Transverse colon (tissue), 4 donors: ENCODE measurements at regions not wholly inside any gene's neighbourhood (a gene's known extent, or its start where the extent isn't known, plus 50 kb on each side); places are given as distances from the start of the nearest gene placed in this dataset.

ENCODE experiments used
- POLR2A ChIP-seq: fragments of 450-650 bp; IDR thresholded peaks from one replicate; pipeline ENCODE4 v1.6.1; 2016; ENCODE audit warnings: antibody characterized with exemption, mild to moderate bottlenecking, moderate library complexity
- POLR2AphosphoS5 ChIP-seq, 3 donors: sonication (generic); formaldehyde crosslinking; IDR thresholded peaks; one replicate each; pipeline ENCODE4 v1.6.1; 2016; ENCODE audit warnings: antibody characterized with exemption in 3 of 3
- TF ChIP-seq, protein P1 (sequence below), 5 experiments: fragments of 200-600 bp in 3 of 5; fragments of 450-650 bp in 2 of 5; sonication (generic) in 3 of 5; IDR thresholded peaks; 1 replicate in 2 of 5; 2 replicates in 3 of 5; pipeline ENCODE4 v1.5.1; 2016 to 2017; ENCODE audit warnings: antibody characterized with exemption in 5 of 5, inconsistent platforms in 3 of 5, mild to moderate bottlenecking in 2 of 5, moderate library complexity in 1 of 5

DNA sequence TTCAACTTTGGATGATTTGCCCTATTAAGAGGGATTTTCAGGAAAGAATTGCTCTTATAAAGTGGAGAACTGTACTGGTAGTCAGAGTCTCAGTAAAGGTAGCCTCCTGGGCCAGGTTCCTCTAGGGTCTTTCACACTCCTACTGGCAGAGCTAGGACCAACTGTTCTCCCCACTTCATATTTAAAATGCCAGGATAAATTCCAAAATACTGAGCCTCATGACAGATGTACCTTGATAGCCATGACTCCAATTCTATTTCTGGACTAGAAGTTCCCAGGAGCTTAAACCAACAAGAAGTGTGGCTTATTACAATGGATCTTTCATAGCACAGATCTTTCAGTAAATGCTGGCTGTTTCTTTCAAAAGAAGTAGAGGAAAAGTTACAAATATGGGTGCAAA is 126.5 kb downstream of the C12orf75 start:
- TF ChIP-seq POLR2AphosphoS5 (IDR thresholded peaks at IDR 0.05), result no peak
- TF ChIP-seq, protein P1, sequence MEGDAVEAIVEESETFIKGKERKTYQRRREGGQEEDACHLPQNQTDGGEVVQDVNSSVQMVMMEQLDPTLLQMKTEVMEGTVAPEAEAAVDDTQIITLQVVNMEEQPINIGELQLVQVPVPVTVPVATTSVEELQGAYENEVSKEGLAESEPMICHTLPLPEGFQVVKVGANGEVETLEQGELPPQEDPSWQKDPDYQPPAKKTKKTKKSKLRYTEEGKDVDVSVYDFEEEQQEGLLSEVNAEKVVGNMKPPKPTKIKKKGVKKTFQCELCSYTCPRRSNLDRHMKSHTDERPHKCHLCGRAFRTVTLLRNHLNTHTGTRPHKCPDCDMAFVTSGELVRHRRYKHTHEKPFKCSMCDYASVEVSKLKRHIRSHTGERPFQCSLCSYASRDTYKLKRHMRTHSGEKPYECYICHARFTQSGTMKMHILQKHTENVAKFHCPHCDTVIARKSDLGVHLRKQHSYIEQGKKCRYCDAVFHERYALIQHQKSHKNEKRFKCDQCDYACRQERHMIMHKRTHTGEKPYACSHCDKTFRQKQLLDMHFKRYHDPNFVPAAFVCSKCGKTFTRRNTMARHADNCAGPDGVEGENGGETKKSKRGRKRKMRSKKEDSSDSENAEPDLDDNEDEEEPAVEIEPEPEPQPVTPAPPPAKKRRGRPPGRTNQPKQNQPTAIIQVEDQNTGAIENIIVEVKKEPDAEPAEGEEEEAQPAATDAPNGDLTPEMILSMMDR (IDR thresholded peaks at IDR 0.05), result no peak
- TF ChIP-seq POLR2A, result no peak
